ENCODE measurements at regions not wholly inside any gene's neighbourhood (a gene's known extent, or its start where the extent isn't known, plus 50 kb on each side); places are given as distances from the start of the nearest gene placed in this dataset.
"Not testable (repeated sequence)": the region's sequence is repeated elsewhere in the genome, so short reads cannot be mapped to it uniquely, and the experiment has no call there.

GRCh38 chr19:14328406-14328805 is 52.8 kb upstream of the ADGRE5 start:
- no peak for DNase-seq

- DNase-seq: not testable (repeated sequence)
Measured at GRCh38 chr19:14327061-14327460, 54.2 kb upstream of the ADGRE5 start.

GRCh38 chr19:14325863-14326262 is 55.4 kb upstream of the ADGRE5 start:
- DNase-seq: no peak

DNA sequence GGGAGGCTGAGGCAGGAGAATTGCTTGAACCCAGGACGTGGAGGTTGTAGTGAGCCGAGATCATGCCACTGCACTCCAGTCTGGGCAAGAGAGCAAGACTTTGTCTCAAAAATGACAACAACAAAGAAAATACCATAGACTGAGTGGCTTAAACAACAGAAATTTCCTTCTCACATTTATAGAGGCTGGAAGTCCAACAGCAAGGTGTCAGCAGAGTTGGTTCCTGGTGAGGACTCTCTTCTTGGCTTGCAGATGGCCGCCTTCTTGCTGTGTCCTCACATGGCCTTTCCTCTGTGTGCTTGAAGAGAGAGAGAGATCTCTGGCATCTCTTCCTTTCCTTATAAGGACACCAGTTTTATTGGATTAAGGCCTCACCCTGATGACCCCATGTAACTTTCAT is 56.1 kb upstream of the ADGRE5 start:
- no peak for DNase-seq

GRCh38 chr19:14322889-14323463 is 58.3 kb upstream of the ADGRE5 start:
- no peak for DNase-seq

GRCh38 chr19:14320253-14320652 is 61.0 kb upstream of the ADGRE5 start:
- no peak for DNase-seq

- DNase-seq: not testable (repeated sequence)
Measured at GRCh38 chr19:14319720-14320119, 61.5 kb upstream of the ADGRE5 start.

- no peak for DNase-seq
Measured at GRCh38 chr19:14318873-14319272, 62.4 kb upstream of the ADGRE5 start.

GRCh38 chr19:14317157-14317556 is 64.1 kb upstream of the ADGRE5 start:
- no peak for DNase-seq

GRCh38 chr19:14315433-14315832 is 65.8 kb upstream of the ADGRE5 start:
- no peak for DNase-seq

DNA sequence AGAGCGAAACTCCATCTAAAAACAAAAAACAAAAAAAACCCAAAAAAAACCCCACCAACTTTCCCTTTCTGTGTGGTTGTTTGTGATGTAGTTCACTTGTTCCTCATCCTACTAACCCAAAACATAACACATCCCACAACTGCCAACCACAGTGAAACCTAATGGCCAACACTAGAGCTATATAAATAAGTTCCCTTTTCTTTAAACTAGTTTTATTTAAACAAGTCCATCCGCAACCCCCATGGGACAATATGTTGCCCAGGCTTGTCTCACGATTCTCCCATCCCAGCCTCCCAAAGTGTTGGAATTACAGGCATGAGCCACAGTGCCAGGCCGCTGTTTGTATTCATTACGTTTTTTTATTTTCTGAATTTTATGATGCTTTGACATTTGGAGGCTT is 71.2 kb upstream of the ADGRE5 start:
- peak; percentile 12 for DNase-seq

- no peak for DNase-seq
Measured at GRCh38 chr19:14305706-14306105, 75.5 kb upstream of the ADGRE5 start.

- DNase-seq: no peak
Measured at GRCh38 chr19:14301150-14301549, 80.1 kb upstream of the ADGRE5 start.

DNA sequence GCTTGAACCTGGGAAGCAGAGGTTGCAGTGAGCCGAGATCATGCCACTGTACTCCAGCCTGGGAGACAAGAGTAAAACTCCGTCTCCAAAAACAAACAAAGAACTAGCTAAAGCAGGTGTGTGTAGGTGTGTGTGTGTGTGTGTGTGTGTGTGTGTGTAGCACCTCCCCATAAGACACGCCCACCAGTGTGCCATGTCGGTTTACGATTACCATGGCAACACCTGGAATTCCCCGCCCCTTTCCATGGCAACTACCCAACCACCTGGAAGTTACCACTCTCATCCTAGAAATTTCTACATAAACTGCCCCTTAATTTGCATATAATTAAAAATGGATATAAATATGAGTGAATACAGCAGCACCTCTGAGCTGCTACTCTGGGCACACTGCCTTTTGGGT is 80.9 kb upstream of the ADGRE5 start:
- DNase-seq: no peak

GRCh38 chr19:14299224-14299827 is 81.9 kb upstream of the ADGRE5 start:
- DNase-seq: not testable (repeated sequence)

- DNase-seq: not testable (repeated sequence)
Measured at GRCh38 chr19:14297883-14298576, 83.2 kb upstream of the ADGRE5 start.

DNA sequence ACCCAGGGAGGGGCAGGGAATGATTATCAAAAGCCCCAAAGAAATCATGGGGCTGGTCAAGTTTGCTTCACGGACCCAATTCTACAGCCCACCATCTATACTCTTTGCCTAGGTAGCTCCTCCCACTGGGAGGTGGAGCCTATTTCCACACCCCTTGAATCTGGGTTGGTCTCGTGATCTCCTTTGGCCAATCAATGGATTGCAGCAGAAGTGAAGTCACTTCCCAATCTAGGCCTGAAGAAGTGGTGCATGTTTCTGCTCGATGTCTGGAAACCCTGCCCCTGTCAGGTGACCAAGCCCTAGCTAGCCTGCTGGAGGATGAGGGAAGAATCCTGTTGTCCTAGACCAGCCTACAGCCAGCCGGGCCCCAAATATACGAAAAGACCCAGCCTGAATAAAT is 86.3 kb upstream of the ADGRE5 start:
- peak; percentile 31 for DNase-seq

DNA sequence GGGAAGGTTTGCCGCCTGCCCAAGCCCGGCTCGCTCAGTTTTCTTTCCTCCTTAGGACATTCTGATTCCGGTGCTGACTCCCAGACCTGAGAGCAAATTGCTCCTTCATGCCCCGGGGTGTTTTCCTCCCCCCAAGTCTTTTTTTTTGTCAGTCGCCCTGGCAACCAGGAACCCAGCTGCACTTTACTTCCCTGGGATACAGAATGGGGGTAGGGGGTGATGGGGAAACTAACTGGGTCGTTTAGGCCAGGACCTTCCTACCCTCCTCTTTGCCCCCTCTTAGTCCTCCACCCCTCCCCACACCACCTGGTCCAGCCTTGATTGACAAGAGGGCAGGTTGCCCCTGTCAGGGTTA is 87.5 kb upstream of the ADGRE5 start:
- DNase-seq: not testable (repeated sequence)

- not testable (repeated sequence) for DNase-seq
Measured at GRCh38 chr19:14293101-14293815, 87.3 kb upstream of the ADGRL1 start.

DNA sequence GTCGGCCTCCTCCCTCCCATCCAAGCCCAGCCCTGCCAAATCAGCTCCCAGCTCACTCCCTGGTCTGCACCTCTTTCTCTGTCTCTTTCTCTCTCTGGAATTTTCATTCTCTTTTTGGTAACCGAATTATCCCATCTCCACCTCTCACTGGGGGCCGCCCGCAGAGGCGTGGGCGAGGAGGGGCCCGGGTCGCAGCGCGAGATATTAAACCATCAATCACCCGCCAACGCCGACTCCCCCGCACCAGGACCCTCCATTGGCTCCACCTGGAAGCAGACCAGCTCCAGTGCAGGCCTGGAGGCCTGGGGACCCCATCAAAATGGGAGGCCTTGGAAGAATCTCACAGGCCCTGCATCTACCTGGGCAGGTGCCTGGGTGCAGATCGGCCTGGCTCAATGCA is 83.8 kb upstream of the ADGRL1 start:
- DNase-seq: not testable (repeated sequence)

DNA sequence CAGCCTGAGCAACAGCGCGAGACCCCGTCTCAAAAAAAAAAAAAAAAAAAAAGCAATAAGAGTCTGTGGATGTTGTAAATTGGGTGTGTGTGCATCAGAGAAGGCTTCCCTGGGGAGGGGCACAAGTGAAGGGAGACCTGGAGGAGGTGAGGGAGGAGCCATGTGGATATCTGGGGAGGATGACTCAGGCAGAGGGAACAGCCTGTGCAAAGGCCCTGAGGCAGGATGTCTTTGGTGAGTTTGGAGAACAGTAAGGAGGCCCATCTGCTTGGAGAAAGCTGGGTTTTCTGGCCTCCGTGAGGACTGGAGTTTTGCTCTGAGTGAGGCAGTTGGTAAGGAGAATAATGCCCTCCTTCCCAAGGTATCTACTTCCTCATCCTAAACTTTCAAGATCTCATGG is 81.9 kb upstream of the ADGRL1 start:
- DNase-seq: not testable (repeated sequence)

DNA sequence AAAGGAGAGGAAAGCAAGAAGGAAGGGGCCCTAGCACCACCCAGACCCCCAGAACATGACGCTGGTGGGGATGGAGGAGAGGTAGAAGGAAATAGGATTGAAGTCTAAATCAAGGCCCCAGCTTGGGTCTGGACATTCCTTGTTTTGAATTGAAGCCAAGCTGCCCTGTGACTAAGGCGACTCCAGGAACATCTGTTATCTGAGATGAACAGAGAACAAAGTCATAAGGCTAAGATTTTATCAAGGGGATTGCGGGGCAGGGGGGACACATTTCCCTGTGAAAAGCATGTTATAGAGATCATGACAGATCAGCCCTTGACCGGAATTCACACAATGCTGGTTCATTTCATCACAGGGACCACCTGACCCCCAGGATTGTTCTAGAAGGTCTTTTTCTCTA is 80.6 kb upstream of the ADGRL1 start:
- DNase-seq: not testable (repeated sequence)

DNA sequence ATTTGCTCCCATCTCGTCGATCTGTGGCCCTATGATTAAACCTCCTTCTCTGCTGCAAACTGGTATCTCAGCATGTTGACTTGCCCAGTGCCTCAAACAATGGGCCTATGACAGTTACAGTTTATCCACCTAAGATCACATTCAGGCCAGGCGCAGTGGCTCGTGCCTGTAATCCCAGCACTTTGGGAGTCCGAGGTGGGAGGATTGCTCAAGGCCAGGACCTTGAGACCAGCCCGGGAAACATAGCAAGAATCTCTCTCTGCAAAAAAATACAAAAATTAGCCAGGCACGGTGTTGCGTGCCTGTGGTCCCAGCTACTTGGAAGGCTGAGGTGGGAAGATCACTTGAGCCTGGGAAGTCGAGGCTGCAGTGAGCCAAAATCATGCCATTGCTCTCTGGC is 79.8 kb upstream of the ADGRL1 start:
- not testable (repeated sequence) for DNase-seq
